Naive thymus-derived CD4-positive, alpha-beta T cell (primary cell): ENCODE measurements at regions not wholly inside any gene's neighbourhood (a gene's known extent, or its start where the extent isn't known, plus 50 kb on each side); places are given as distances from the start of the nearest gene placed in this dataset.

ENCODE experiments used
- ATAC-seq: fragments of 150-1000 bp; cut with Tn5 transposase; 2 replicates; pipeline ENCODE4 v1.10.0; 2021; ENCODE audit warnings: mild to moderate bottlenecking, moderate library complexity
- CTCF ChIA-PET: fragments of 350-600 bp; sonication (Branson Sonifier 250); formaldehyde crosslinking; loops from one replicate; lab custom pipeline; 2021; ENCODE audit warnings: antibody characterized with exemption; lab: Charles Lee
- POLR2A ChIA-PET: fragments of 350-600 bp; sonication (Branson Sonifier 250); formaldehyde crosslinking; loops from one replicate; lab custom pipeline; 2021; ENCODE audit warnings: antibody characterized with exemption, inconsistent platforms; lab: Charles Lee
- DNase-seq, 9 donors: peaks; one replicate each; pipeline versions ENCODE4 v3.0.0 to v3.0.0-alpha.2; 2020 to 2022; ENCODE audit warnings: mixed read lengths in 1 of 9
- H3K27ac ChIP-seq: one replicate; pipeline ENCODE4 v1.7.0; 2013; ENCODE audit warnings: mild to moderate bottlenecking, low read depth, low read length, moderate library complexity
- H3K27me3 ChIP-seq, 2 donors: one replicate each; pipeline ENCODE4 v1.7.0; 2013; ENCODE audit warnings: low read length in 2 of 2, mild to moderate bottlenecking in 2 of 2, moderate library complexity in 2 of 2; ENCODE audit not compliant: control insufficient read depth in 2 of 2, insufficient read depth in 2 of 2
- H3K36me3 ChIP-seq, 3 experiments: 1 replicate in 2 of 3; 2 replicates in 1 of 3; pipeline ENCODE4 v1.7.0; 2013; ENCODE audit warnings: low read length in 3 of 3, mild to moderate bottlenecking in 3 of 3, moderate library complexity in 1 of 3; ENCODE audit not compliant: insufficient read depth in 3 of 3, control insufficient read depth in 2 of 3
- H3K4me1 ChIP-seq, 2 donors: one replicate each; pipeline ENCODE4 v1.7.0; 2013; ENCODE audit warnings: low read length in 2 of 2, mild to moderate bottlenecking in 2 of 2, moderate library complexity in 1 of 2; ENCODE audit not compliant: control insufficient read depth in 2 of 2, insufficient read depth in 2 of 2
- H3K4me3 ChIP-seq: 2 replicates; pipeline ENCODE4 v1.7.0; 2013; ENCODE audit warnings: mild to moderate bottlenecking, low read length
- H3K9me3 ChIP-seq, 3 experiments: 1 replicate in 2 of 3; 2 replicates in 1 of 3; pipeline ENCODE4 v1.7.0; 2013; ENCODE audit warnings: low read length in 3 of 3; ENCODE audit not compliant: control insufficient read depth in 2 of 3
- H3K27ac Mint-ChIP-seq, 9 donors: one replicate each; pipeline ENCODE4 v1.8.0; 2020 to 2022; ENCODE audit warnings: mixed read lengths in 9 of 9, mild to moderate bottlenecking in 8 of 9, moderate library complexity in 5 of 9, inconsistent platforms in 2 of 9
- H3K27me3 Mint-ChIP-seq, 5 donors: one replicate each; pipeline ENCODE4 v1.8.0; 2021 to 2022; ENCODE audit warnings: mixed read lengths in 5 of 5, mild to moderate bottlenecking in 1 of 5
- H3K36me3 Mint-ChIP-seq, 5 donors: one replicate each; pipeline ENCODE4 v1.8.0; 2020 to 2022; ENCODE audit warnings: mixed read lengths in 5 of 5, mild to moderate bottlenecking in 3 of 5, inconsistent platforms in 1 of 5
- H3K4me1 Mint-ChIP-seq, 7 donors: one replicate each; pipeline ENCODE4 v1.8.0; 2020 to 2022; ENCODE audit warnings: mixed read lengths in 7 of 7, mild to moderate bottlenecking in 3 of 7, inconsistent platforms in 1 of 7
- H3K4me3 Mint-ChIP-seq, 10 donors: one replicate each; pipeline ENCODE4 v1.8.0; 2020 to 2022; ENCODE audit warnings: mild to moderate bottlenecking in 10 of 10, mixed read lengths in 10 of 10, moderate library complexity in 6 of 10, inconsistent platforms in 2 of 10
- H3K9me3 Mint-ChIP-seq, 11 donors: one replicate each; pipeline ENCODE4 v1.8.0; 2020 to 2022; ENCODE audit warnings: mixed read lengths in 11 of 11, mild to moderate bottlenecking in 4 of 11, inconsistent platforms in 1 of 11, moderate library complexity in 1 of 11
- intact Hi-C, 2 donors: fragments of 100-400 bp; cut with micrococcal nuclease; formaldehyde crosslinking; loops; one replicate each; pipeline ENCODE4 v1.15.1; 2023

- H3K4me1 Mint-ChIP-seq = peaks cover 0 to 14% (median 0%) of the 10 kb centered on the region in 7 donors
Measured at GRCh38 chr14:92264195-92264594, 58.8 kb upstream of the SLC24A4 start.

GRCh38 chr14:92266216-92266615, 56.7 kb upstream of the SLC24A4 start:
- H3K4me1 ChIP-seq = no peaks in the 10 kb centered on the region
- no peaks in the 10 kb centered on the region for H3K36me3 Mint-ChIP-seq
- no peaks in the 10 kb centered on the region for H3K36me3 ChIP-seq
- no peak for DNase-seq
- no peak overlapping the region for H3K4me3 Mint-ChIP-seq
- ChIA-PET POLR2A (no interaction called here), CTCF (no interaction called here)
- no peak overlapping the region for H3K27ac ChIP-seq
- ATAC-seq = no peak
- H3K4me1 Mint-ChIP-seq = peaks cover 0 to 5% (median 0%) of the 10 kb centered on the region in 7 donors
- H3K9me3 Mint-ChIP-seq = no peaks in the 10 kb centered on the region
- intact Hi-C loops = no loop called here
- H3K27ac Mint-ChIP-seq = no peak overlapping the region
- no peaks in the 10 kb centered on the region for H3K9me3 ChIP-seq
- H3K27me3 Mint-ChIP-seq = peaks cover 0 to 36% (median 0%) of the 10 kb centered on the region in 5 donors
- no peak overlapping the region for H3K4me3 ChIP-seq
- no peaks in the 10 kb centered on the region for H3K27me3 ChIP-seq

More at GRCh38 chr14:92264195-92264594, 58.8 kb upstream of the SLC24A4 start:
- Mint-ChIP-seq H3K27me3 (peaks cover 0 to 21% (median 0%) of the 10 kb centered on the region in 5 donors), H3K4me3 (no peak overlapping the region), H3K27ac (no peak overlapping the region), H3K9me3 (no peaks in the 10 kb centered on the region), H3K36me3 (no peaks in the 10 kb centered on the region)
- H3K4me1 ChIP-seq = no peaks in the 10 kb centered on the region
- ATAC-seq (no peak), DNase-seq (no peak)
- intact Hi-C loops = no loop called here
- no peaks in the 10 kb centered on the region for H3K27me3 ChIP-seq
- no peaks in the 10 kb centered on the region for H3K9me3 ChIP-seq
- ChIA-PET POLR2A (no interaction called here), CTCF (interaction anchor here (0.8 kb wide), 1 partner anchor 16 kb away, joined by 3 read pairs; no protein-coding TSS in a partner anchor)
- no peaks in the 10 kb centered on the region for H3K36me3 ChIP-seq
- no peak overlapping the region for H3K27ac ChIP-seq
- no peak overlapping the region for H3K4me3 ChIP-seq
